Sigmoid colon (tissue), 4 donors: ENCODE measurements at regions not wholly inside any gene's neighbourhood (a gene's known extent, or its start where the extent isn't known, plus 50 kb on each side); places are given as distances from the start of the nearest gene placed in this dataset.

Source experiments
- CTCF ChIP-seq, 4 experiments: fragments of 450-650 bp in 3 of 4; fragments of 200-600 bp in 1 of 4; IDR thresholded peaks; one replicate each; pipeline ENCODE4 v1.5.1; 2016 to 2019; ENCODE audit warnings: antibody characterized with exemption in 4 of 4, mild to moderate bottlenecking in 3 of 4, moderate library complexity in 2 of 4
- EP300 ChIP-seq, 4 donors: sonication (generic); formaldehyde crosslinking; IDR thresholded peaks; one replicate each; pipeline ENCODE4 v1.6.1; 2017; ENCODE audit warnings: antibody characterized with exemption in 4 of 4
- POLR2A ChIP-seq, 2 donors: fragments of 450-650 bp; IDR thresholded peaks; one replicate each; pipeline ENCODE4 v1.6.1; 2016; ENCODE audit warnings: antibody characterized with exemption in 2 of 2, mild to moderate bottlenecking in 2 of 2, moderate library complexity in 2 of 2
- POLR2AphosphoS5 ChIP-seq, 4 donors: sonication (generic); formaldehyde crosslinking; IDR thresholded peaks; one replicate each; pipeline ENCODE4 v1.6.1; 2017; ENCODE audit warnings: antibody characterized with exemption in 4 of 4

GRCh38 chr14:28709571-28710305 is 56.8 kb upstream of the FOXG1 start:
- TF ChIP-seq POLR2A (IDR thresholded peaks at IDR 0.05) (no peak), EP300 (IDR thresholded peaks at IDR 0.05) (no peak), CTCF (IDR thresholded peaks at IDR 0.05) (no peak), POLR2AphosphoS5 (IDR thresholded peaks at IDR 0.05) (no peak)
